ENCODE measurements at regions not wholly inside any gene's neighbourhood (a gene's known extent, or its start where the extent isn't known, plus 50 kb on each side); places are given as distances from the start of the nearest gene placed in this dataset.

- no peaks in the 10 kb centered on the region for H3K36me3 Mint-ChIP-seq (ENCODE audit: low read depth)
- H3K9me3 Mint-ChIP-seq, result peaks cover 11% of the 10 kb centered on the region
- H3K27me3 Mint-ChIP-seq, result no peaks in the 10 kb centered on the region
- H3K27ac Mint-ChIP-seq, result no peak overlapping the region
- intact Hi-C loops (cut with micrococcal nuclease), result no loop called here
- H3K4me3 Mint-ChIP-seq, result no peak overlapping the region
- H3K4me1 Mint-ChIP-seq (ENCODE audit: low read depth), result no peaks in the 10 kb centered on the region
Measured at GRCh38 chr13:47158593-47158992, 261.7 kb upstream of the HTR2A start.

DNA sequence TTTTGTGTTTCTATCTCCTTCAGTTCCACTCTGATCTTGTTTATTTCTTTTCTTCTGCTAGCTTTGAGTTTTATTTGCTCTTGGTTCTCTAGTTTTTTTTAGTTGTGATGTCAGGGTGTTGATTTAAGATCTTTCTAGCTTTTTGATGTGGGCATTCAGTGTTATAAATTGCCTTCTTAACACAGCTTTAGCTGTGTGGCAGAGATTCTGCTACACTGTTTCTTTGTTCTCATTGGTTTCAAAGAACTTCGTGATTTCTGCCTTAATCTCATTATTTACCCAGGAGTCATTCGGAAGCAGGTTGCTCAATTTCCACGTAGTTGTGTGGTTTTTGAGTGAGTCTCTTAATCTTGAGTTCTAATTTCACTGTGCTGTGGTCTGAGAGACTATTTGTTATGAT lies 251.7 kb upstream of the HTR2A start:
- Mint-ChIP-seq H3K27ac (no peak overlapping the region), H3K4me1 (ENCODE audit: low read depth) (no peaks in the 10 kb centered on the region), H3K27me3 (peaks cover 1% of the 10 kb centered on the region), H3K9me3 (no peaks in the 10 kb centered on the region), H3K4me3 (no peak overlapping the region), H3K36me3 (ENCODE audit: low read depth) (no peaks in the 10 kb centered on the region)
- intact Hi-C loops (cut with micrococcal nuclease), result no loop called here

DNA sequence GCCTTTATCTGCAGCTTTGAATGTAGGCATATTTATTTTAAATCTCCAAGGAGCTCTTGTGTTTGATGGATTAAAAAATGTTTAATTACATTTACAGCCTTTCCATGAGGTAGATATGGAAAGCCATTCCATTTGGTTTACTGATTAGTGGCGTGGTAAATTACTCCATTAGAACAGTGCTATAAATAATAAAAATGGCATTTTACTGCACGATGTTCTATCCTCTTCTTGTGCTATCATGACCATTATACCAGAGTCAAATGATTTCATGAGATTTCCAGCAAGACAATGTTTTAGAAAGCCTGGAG lies 250.9 kb upstream of the HTR2A start:
- Mint-ChIP-seq H3K27ac (no peak overlapping the region), H3K9me3 (no peaks in the 10 kb centered on the region), H3K4me1 (ENCODE audit: low read depth) (no peaks in the 10 kb centered on the region), H3K4me3 (no peak overlapping the region), H3K36me3 (ENCODE audit: low read depth) (no peaks in the 10 kb centered on the region), H3K27me3 (peaks cover 1% of the 10 kb centered on the region)
- intact Hi-C loops (cut with micrococcal nuclease), result no loop called here

GRCh38 chr13:47146991-47147811 lies 250.3 kb upstream of the HTR2A start:
- intact Hi-C loops (cut with micrococcal nuclease), result no loop called here
- Mint-ChIP-seq H3K27me3 (peaks cover 1% of the 10 kb centered on the region), H3K4me1 (ENCODE audit: low read depth) (no peaks in the 10 kb centered on the region), H3K4me3 (no peak overlapping the region), H3K36me3 (ENCODE audit: low read depth) (no peaks in the 10 kb centered on the region), H3K9me3 (no peaks in the 10 kb centered on the region), H3K27ac (no peak overlapping the region)

GRCh38 chr13:47146136-47146535 lies 249.3 kb upstream of the HTR2A start:
- Mint-ChIP-seq H3K27me3 (peaks cover 1% of the 10 kb centered on the region), H3K36me3 (ENCODE audit: low read depth) (no peaks in the 10 kb centered on the region), H3K27ac (no peak overlapping the region), H3K4me3 (no peak overlapping the region), H3K9me3 (no peaks in the 10 kb centered on the region), H3K4me1 (ENCODE audit: low read depth) (no peaks in the 10 kb centered on the region)
- intact Hi-C loops (cut with micrococcal nuclease), result no loop called here

- peaks cover 1% of the 10 kb centered on the region for H3K27me3 Mint-ChIP-seq
- no peak overlapping the region for H3K27ac Mint-ChIP-seq
- no peak overlapping the region for H3K4me3 Mint-ChIP-seq
- H3K36me3 Mint-ChIP-seq (ENCODE audit: low read depth), result no peaks in the 10 kb centered on the region
- no peaks in the 10 kb centered on the region for H3K4me1 Mint-ChIP-seq (ENCODE audit: low read depth)
- intact Hi-C loops (cut with micrococcal nuclease), result no loop called here
- no peaks in the 10 kb centered on the region for H3K9me3 Mint-ChIP-seq
Measured at GRCh38 chr13:47144782-47145181, 247.9 kb upstream of the HTR2A start.

DNA sequence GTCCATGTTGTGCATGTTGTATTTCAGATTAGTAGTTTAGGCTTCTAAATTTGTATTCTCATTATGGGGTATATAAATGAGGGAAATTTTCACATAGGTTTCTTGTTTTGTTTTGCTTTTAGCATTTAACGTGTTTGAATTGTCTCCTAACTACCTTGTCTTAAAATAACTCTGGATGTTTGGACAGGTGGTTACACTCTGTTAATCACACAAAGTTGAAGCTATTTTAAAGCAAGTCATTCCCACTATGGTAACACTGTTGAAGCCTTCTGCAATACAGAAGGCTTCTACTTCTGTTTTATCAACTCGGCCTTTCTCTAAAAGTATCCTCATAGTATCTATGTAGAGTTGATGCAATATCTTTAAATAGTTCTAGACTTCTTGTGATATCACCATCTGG lies 245.3 kb upstream of the HTR2A start:
- intact Hi-C loops (cut with micrococcal nuclease), result no loop called here
- no peaks in the 10 kb centered on the region for H3K9me3 Mint-ChIP-seq
- no peaks in the 10 kb centered on the region for H3K36me3 Mint-ChIP-seq (ENCODE audit: low read depth)
- no peak overlapping the region for H3K27ac Mint-ChIP-seq
- H3K4me1 Mint-ChIP-seq (ENCODE audit: low read depth), result no peaks in the 10 kb centered on the region
- no peak overlapping the region for H3K4me3 Mint-ChIP-seq
- H3K27me3 Mint-ChIP-seq, result no peaks in the 10 kb centered on the region

DNA sequence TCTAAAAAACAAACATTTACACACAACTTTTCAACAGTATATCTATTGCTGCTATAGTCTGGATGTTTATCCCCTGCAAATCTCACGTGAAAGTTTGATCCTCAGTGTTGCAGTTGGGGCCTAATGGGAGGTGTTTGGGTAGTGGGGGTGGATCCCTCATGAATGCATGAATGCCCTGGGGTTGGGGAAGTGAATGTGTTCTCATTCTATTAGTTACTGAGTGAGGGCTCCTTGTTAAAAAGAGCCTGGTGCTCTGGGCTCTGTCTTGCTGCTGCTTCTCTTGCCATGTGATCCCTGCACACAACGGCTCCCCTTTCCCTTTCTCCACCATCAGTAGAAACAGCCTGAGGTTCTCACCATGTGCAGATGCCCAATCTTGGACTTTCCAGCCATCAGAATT lies 242.7 kb upstream of the HTR2A start:
- H3K4me3 Mint-ChIP-seq, result no peak overlapping the region
- no peaks in the 10 kb centered on the region for H3K36me3 Mint-ChIP-seq (ENCODE audit: low read depth)
- H3K27me3 Mint-ChIP-seq, result no peaks in the 10 kb centered on the region
- H3K4me1 Mint-ChIP-seq (ENCODE audit: low read depth), result no peaks in the 10 kb centered on the region
- H3K9me3 Mint-ChIP-seq, result no peaks in the 10 kb centered on the region
- intact Hi-C loops (cut with micrococcal nuclease), result no loop called here
- H3K27ac Mint-ChIP-seq, result no peak overlapping the region

DNA sequence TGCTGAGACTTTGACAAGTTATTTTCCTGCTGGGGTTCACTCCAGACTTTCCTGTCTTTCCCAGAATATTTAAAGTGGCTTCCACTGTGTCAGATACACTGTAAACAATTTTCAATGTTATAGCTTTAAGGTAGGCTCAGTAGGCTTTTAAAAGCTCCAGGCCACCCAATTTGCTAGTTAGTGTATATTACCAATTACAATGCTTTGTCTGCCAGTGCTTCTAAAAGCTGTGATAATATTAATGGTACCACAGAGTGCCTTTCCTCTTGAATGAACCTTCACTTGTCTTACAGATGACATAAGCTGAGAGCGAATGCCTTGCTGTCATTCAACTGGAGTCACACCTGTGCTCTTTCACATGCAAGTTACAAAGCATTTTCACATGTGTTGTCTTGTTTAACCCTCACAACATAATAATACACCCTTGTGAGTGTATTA lies 239.7 kb upstream of the HTR2A start:
- no peaks in the 10 kb centered on the region for H3K9me3 Mint-ChIP-seq
- no peak overlapping the region for H3K27ac Mint-ChIP-seq
- H3K4me3 Mint-ChIP-seq, result no peak overlapping the region
- H3K27me3 Mint-ChIP-seq, result no peaks in the 10 kb centered on the region
- no peaks in the 10 kb centered on the region for H3K4me1 Mint-ChIP-seq (ENCODE audit: low read depth)
- intact Hi-C loops (cut with micrococcal nuclease), result no loop called here
- H3K36me3 Mint-ChIP-seq (ENCODE audit: low read depth), result no peaks in the 10 kb centered on the region

GRCh38 chr13:47135800-47136503 lies 239.1 kb upstream of the HTR2A start:
- intact Hi-C loops (cut with micrococcal nuclease), result no loop called here
- Mint-ChIP-seq H3K4me1 (ENCODE audit: low read depth) (no peaks in the 10 kb centered on the region), H3K27ac (no peak overlapping the region)

DNA sequence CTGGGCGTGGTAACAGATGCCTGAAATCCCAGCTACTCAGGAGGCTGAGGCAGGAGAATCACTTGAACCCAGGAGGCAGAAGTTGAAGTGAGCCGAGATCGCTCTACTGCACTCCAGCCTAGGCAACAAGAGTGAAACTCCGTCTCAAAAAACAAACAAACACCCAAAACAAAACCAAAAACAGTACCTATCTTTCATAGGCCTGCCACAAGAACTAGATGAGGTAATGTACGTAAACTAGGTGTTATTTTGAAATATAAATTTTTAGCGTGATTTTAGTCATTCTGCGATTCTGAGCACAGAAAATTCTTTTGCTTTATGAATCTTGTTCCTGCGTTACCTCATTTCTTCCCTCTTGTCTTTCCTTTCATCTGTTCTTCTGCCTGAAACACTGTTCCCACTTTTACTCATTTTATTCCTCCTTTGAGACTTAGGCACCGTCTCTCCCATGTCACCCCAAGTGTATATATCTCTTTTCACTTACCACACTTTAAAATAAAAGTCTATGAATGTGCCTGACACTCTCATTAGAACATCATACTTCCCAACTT lies 238.2 kb upstream of the HTR2A start:
- no peaks in the 10 kb centered on the region for H3K27me3 Mint-ChIP-seq
- H3K27ac Mint-ChIP-seq, result no peak overlapping the region
- H3K4me3 Mint-ChIP-seq, result no peak overlapping the region
- no peaks in the 10 kb centered on the region for H3K36me3 Mint-ChIP-seq (ENCODE audit: low read depth)
- no peaks in the 10 kb centered on the region for H3K4me1 Mint-ChIP-seq (ENCODE audit: low read depth)
- H3K9me3 Mint-ChIP-seq, result no peaks in the 10 kb centered on the region
- intact Hi-C loops (cut with micrococcal nuclease), result no loop called here

More at GRCh38 chr13:47135800-47136503, 239.1 kb upstream of the HTR2A start:
- no peaks in the 10 kb centered on the region for H3K36me3 Mint-ChIP-seq (ENCODE audit: low read depth)
- no peaks in the 10 kb centered on the region for H3K27me3 Mint-ChIP-seq
- H3K4me3 Mint-ChIP-seq, result no peak overlapping the region
- H3K9me3 Mint-ChIP-seq, result no peaks in the 10 kb centered on the region

- Mint-ChIP-seq H3K4me1 (ENCODE audit: low read depth) (no peaks in the 10 kb centered on the region), H3K36me3 (ENCODE audit: low read depth) (no peaks in the 10 kb centered on the region), H3K9me3 (no peaks in the 10 kb centered on the region), H3K4me3 (no peak overlapping the region), H3K27ac (no peak overlapping the region), H3K27me3 (no peaks in the 10 kb centered on the region)
- intact Hi-C loops (cut with micrococcal nuclease), result no loop called here
Measured at GRCh38 chr13:47133011-47133445, 236.2 kb upstream of the HTR2A start.

DNA sequence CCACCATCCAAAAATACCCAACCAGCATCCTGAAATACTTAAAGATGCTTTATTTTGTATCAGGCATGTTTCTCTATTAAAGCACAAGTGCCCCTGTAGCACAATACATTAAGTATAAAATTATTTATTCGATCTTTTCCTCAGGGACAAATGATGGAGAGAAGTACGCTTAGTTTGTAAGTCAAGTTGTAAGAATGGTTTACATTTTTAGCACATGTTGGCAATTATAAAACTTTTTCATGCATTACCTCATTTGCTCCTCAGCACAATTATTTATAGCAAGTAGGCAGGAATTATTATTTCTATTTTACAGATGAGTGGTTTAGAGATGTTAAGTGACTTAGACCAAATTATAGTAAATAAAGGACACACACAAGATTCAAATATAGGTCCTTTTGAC lies 232.6 kb upstream of the HTR2A start:
- H3K36me3 Mint-ChIP-seq (ENCODE audit: low read depth), result no peaks in the 10 kb centered on the region
- H3K27me3 Mint-ChIP-seq, result no peaks in the 10 kb centered on the region
- intact Hi-C loops (cut with micrococcal nuclease), result no loop called here
- H3K4me3 Mint-ChIP-seq, result no peak overlapping the region
- H3K9me3 Mint-ChIP-seq, result no peaks in the 10 kb centered on the region
- H3K27ac Mint-ChIP-seq, result no peak overlapping the region
- H3K4me1 Mint-ChIP-seq (ENCODE audit: low read depth), result no peaks in the 10 kb centered on the region

- no peaks in the 10 kb centered on the region for H3K36me3 Mint-ChIP-seq (ENCODE audit: low read depth)
- H3K27ac Mint-ChIP-seq, result no peak overlapping the region
- intact Hi-C loops (cut with micrococcal nuclease), result no loop called here
- no peaks in the 10 kb centered on the region for H3K4me1 Mint-ChIP-seq (ENCODE audit: low read depth)
- no peaks in the 10 kb centered on the region for H3K9me3 Mint-ChIP-seq
- H3K4me3 Mint-ChIP-seq, result no peak overlapping the region
- no peaks in the 10 kb centered on the region for H3K27me3 Mint-ChIP-seq
Measured at GRCh38 chr13:47126432-47126831, 229.6 kb upstream of the HTR2A start.

Data from dendritic cell treated with granulocyte-macrophage colony-stimulating factor and Interleukin-4, amounts not matched to agents 40 ng/mL and 50 ng/mL, for 4 days (primary cell).